Fibroblast of mammary gland (primary cell): ENCODE measurements at regions not wholly inside any gene's neighbourhood (a gene's known extent, or its start where the extent isn't known, plus 50 kb on each side); places are given as distances from the start of the nearest gene placed in this dataset.

ENCODE experiments used
- DNase-seq: peaks from one replicate; pipeline ENCODE4 v3.0.0-alpha.2; 2010; ENCODE audit warnings: low read depth
- H3K4me3 ChIP-seq: 2 replicates; pipeline ENCODE4 v1.5.1; 2011; ENCODE audit warnings: low read depth, mild to moderate bottlenecking, low read length, moderate library complexity; ENCODE audit not compliant: control insufficient read depth
- CTCF ChIP-seq: conservative IDR thresholded peaks from 2 replicates; pipeline ENCODE4 v1.5.1; 2011; ENCODE audit warnings: low read depth, low read length, inconsistent platforms; ENCODE audit not compliant: control insufficient read depth, insufficient read depth

GRCh38 chr1:239025997-239026694 lies 360.2 kb upstream of the CHRM3 start:
- no peak for TF ChIP-seq CTCF
- no peak for DNase-seq
- H3K4me3 ChIP-seq, result no peak overlapping the region

- no peak for TF ChIP-seq CTCF
- H3K4me3 ChIP-seq, result no peak overlapping the region
- no peak for DNase-seq
These were observed 361.1 kb upstream of the CHRM3 start for GRCh38 chr1:239025223-239025622.

GRCh38 chr1:239023732-239024360 lies 362.5 kb upstream of the CHRM3 start:
- TF ChIP-seq CTCF, result no peak
- no peak for DNase-seq
- H3K4me3 ChIP-seq, result no peak overlapping the region

GRCh38 chr1:239016337-239016736 lies 370.0 kb upstream of the CHRM3 start:
- DNase-seq, result no peak
- no peak for TF ChIP-seq CTCF
- no peak overlapping the region for H3K4me3 ChIP-seq

- DNase-seq, result no peak
- H3K4me3 ChIP-seq, result no peak overlapping the region
- no peak for TF ChIP-seq CTCF
These were observed 375.0 kb upstream of the CHRM3 start for GRCh38 chr1:239011382-239011781.

GRCh38 chr1:239008568-239008967 lies 377.8 kb upstream of the CHRM3 start:
- no peak overlapping the region for H3K4me3 ChIP-seq
- no peak for TF ChIP-seq CTCF
- no peak for DNase-seq
